ENCODE measurements at regions not wholly inside any gene's neighbourhood (a gene's known extent, or its start where the extent isn't known, plus 50 kb on each side); places are given as distances from the start of the nearest gene placed in this dataset.

DNA sequence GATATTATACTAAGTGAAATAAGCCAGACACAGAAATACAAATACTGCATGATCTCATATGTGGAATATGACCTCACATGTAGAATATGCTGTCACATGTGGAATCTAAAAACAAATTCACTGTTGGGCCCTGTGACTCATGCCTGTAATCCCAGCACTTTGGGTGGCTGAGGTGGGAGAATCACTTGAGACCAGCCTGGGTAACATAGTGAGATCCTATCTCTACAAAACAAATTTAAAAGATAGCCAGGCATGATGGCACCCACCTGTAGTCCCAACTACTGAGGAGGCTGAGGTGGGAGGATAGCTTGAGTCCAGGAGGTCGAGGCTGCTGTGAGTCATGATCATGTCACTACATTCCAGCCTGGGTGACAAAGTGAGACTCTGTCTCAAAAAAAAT is 160.3 kb downstream of the PTEN start:
- DNase-seq = no peak
- Histone ChIP-seq H2BK120ac (ENCODE audit: low read depth, low read length) (no peak overlapping the region), H2BK15ac (replicated peaks; ENCODE audit: low read depth) (no peak overlapping the region), H3K9ac (ENCODE audit: low read length) (no peak overlapping the region), H3K27ac (ENCODE audit: low read depth, low read length) (no peak overlapping the region), H3K4me1 (ENCODE audit: control insufficient read depth, low read depth, low read length) (no peaks in the 10 kb centered on the region), H2BK5ac (ENCODE audit: low read length) (no peak overlapping the region), H3K18ac (ENCODE audit: low read length) (no peak overlapping the region), H4K8ac (ENCODE audit: low read depth, low read length) (no peak overlapping the region), H3K79me2 (ENCODE audit: control insufficient read depth, insufficient read depth, low read length) (no peaks in the 10 kb centered on the region), H4K5ac (ENCODE audit: low read length) (no peak overlapping the region), H3K36me3 (ENCODE audit: control insufficient read depth, insufficient read depth, low read length) (no peaks in the 10 kb centered on the region), H3K23ac (ENCODE audit: low read length) (no peak overlapping the region), H3K4ac (ENCODE audit: low read depth, low read length) (no peak overlapping the region), H2AK5ac (ENCODE audit: low read length) (no peak overlapping the region), H3K4me3 (ENCODE audit: low read length) (no peak overlapping the region), H3K56ac (ENCODE audit: low read length) (no peak overlapping the region), H3K4me2 (ENCODE audit: low read length) (no peak overlapping the region), H3K79me1 (ENCODE audit: low read length) (no peaks in the 10 kb centered on the region), H3K27me3 (ENCODE audit: insufficient read depth, low read length, poor library complexity) (no peaks in the 10 kb centered on the region)
- WGBS (ENCODE audit: extremely low coverage, insufficient coverage, low lambda C conversion rate) = no CpG with 5 or more reads among the region's 1 CpG

GRCh38 chr10:88026031-88026430 is 162.6 kb downstream of the PTEN start:
- no peak overlapping the region for H3K4me3 ChIP-seq (ENCODE audit: low read length)
- H2BK120ac ChIP-seq (ENCODE audit: low read depth, low read length) = no peak overlapping the region
- WGBS (ENCODE audit: extremely low coverage, insufficient coverage, low lambda C conversion rate) = no CpG with 5 or more reads among the region's 3 CpGs
- H3K23ac ChIP-seq (ENCODE audit: low read length) = no peak overlapping the region
- no peak overlapping the region for H2BK5ac ChIP-seq (ENCODE audit: low read length)
- no peaks in the 10 kb centered on the region for H3K79me2 ChIP-seq (ENCODE audit: control insufficient read depth, insufficient read depth, low read length)
- H3K9ac ChIP-seq (ENCODE audit: low read length) = no peak overlapping the region
- no peak overlapping the region for H2AK5ac ChIP-seq (ENCODE audit: low read length)
- no peaks in the 10 kb centered on the region for H3K36me3 ChIP-seq (ENCODE audit: control insufficient read depth, insufficient read depth, low read length)
- H3K79me1 ChIP-seq (ENCODE audit: low read length) = no peaks in the 10 kb centered on the region
- H3K27ac ChIP-seq (ENCODE audit: low read depth, low read length) = no peak overlapping the region
- no peak overlapping the region for H4K5ac ChIP-seq (ENCODE audit: low read length)
- H3K18ac ChIP-seq (ENCODE audit: low read length) = no peak overlapping the region
- H3K4ac ChIP-seq (ENCODE audit: low read depth, low read length) = no peak overlapping the region
- H4K8ac ChIP-seq (ENCODE audit: low read depth, low read length) = no peak overlapping the region
- no peak overlapping the region for H2BK15ac ChIP-seq (replicated peaks; ENCODE audit: low read depth)
- H3K4me1 ChIP-seq (ENCODE audit: control insufficient read depth, low read depth, low read length) = no peaks in the 10 kb centered on the region
- no peaks in the 10 kb centered on the region for H3K27me3 ChIP-seq (ENCODE audit: insufficient read depth, low read length, poor library complexity)
- no peak overlapping the region for H3K4me2 ChIP-seq (ENCODE audit: low read length)
- DNase-seq = no peak
- no peak overlapping the region for H3K56ac ChIP-seq (ENCODE audit: low read length)

GRCh38 chr10:88027570-88027969 is 164.1 kb downstream of the PTEN start:
- no peak for DNase-seq
- Histone ChIP-seq H3K56ac (ENCODE audit: low read length) (no peak overlapping the region), H4K5ac (ENCODE audit: low read length) (no peak overlapping the region), H3K36me3 (ENCODE audit: control insufficient read depth, insufficient read depth, low read length) (no peaks in the 10 kb centered on the region), H4K8ac (ENCODE audit: low read depth, low read length) (no peak overlapping the region), H3K79me2 (ENCODE audit: control insufficient read depth, insufficient read depth, low read length) (no peaks in the 10 kb centered on the region), H3K4ac (ENCODE audit: low read depth, low read length) (no peak overlapping the region), H3K4me1 (ENCODE audit: control insufficient read depth, low read depth, low read length) (no peaks in the 10 kb centered on the region), H2BK120ac (ENCODE audit: low read depth, low read length) (no peak overlapping the region), H3K4me3 (ENCODE audit: low read length) (no peak overlapping the region), H3K4me2 (ENCODE audit: low read length) (no peak overlapping the region), H2BK5ac (ENCODE audit: low read length) (no peak overlapping the region), H3K18ac (ENCODE audit: low read length) (no peak overlapping the region), H3K23ac (ENCODE audit: low read length) (no peak overlapping the region), H2BK15ac (replicated peaks; ENCODE audit: low read depth) (no peak overlapping the region), H3K9ac (ENCODE audit: low read length) (no peak overlapping the region), H3K79me1 (ENCODE audit: low read length) (no peaks in the 10 kb centered on the region), H3K27me3 (ENCODE audit: insufficient read depth, low read length, poor library complexity) (no peaks in the 10 kb centered on the region), H2AK5ac (ENCODE audit: low read length) (no peak overlapping the region), H3K27ac (ENCODE audit: low read depth, low read length) (no peak overlapping the region)
- WGBS (ENCODE audit: extremely low coverage, insufficient coverage, low lambda C conversion rate) = no CpG with 5 or more reads among the region's 4 CpGs

GRCh38 chr10:88028072-88028471 is 164.6 kb downstream of the PTEN start:
- Histone ChIP-seq H3K18ac (ENCODE audit: low read length) (no peak overlapping the region), H3K27ac (ENCODE audit: low read depth, low read length) (no peak overlapping the region)

DNA sequence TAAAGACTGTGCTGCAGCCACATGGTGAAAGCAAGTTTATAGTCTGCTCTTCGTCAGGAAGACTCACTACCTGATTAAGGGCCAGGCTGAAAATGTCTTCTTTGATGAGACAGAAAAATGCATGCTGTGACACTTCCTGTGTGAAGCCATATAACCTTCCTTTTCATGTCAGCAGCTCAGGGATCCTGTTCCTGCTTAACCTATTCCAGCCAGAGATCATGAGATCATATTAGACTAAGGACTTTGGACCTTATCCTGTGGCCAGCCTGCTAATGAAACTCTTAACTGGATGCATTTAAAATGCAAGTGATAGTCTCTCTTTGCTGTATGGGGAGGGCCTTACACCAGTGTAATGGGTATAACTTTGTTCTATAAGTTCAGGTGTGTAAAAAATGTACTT is 165.2 kb downstream of the PTEN start:
- Histone ChIP-seq H3K9ac (ENCODE audit: low read length) (no peak overlapping the region), H3K79me2 (ENCODE audit: control insufficient read depth, insufficient read depth, low read length) (no peaks in the 10 kb centered on the region), H3K4me3 (ENCODE audit: low read length) (no peak overlapping the region), H3K56ac (ENCODE audit: low read length) (no peak overlapping the region), H2AK5ac (ENCODE audit: low read length) (no peak overlapping the region), H3K18ac (ENCODE audit: low read length) (no peak overlapping the region), H3K4me1 (ENCODE audit: control insufficient read depth, low read depth, low read length) (no peaks in the 10 kb centered on the region), H2BK15ac (replicated peaks; ENCODE audit: low read depth) (no peak overlapping the region), H4K8ac (ENCODE audit: low read depth, low read length) (no peak overlapping the region), H3K36me3 (ENCODE audit: control insufficient read depth, insufficient read depth, low read length) (no peaks in the 10 kb centered on the region), H2BK120ac (ENCODE audit: low read depth, low read length) (no peak overlapping the region), H3K27me3 (ENCODE audit: insufficient read depth, low read length, poor library complexity) (no peaks in the 10 kb centered on the region), H3K4ac (ENCODE audit: low read depth, low read length) (no peak overlapping the region), H3K27ac (ENCODE audit: low read depth, low read length) (no peak overlapping the region), H3K79me1 (ENCODE audit: low read length) (no peaks in the 10 kb centered on the region), H4K5ac (ENCODE audit: low read length) (no peak overlapping the region), H2BK5ac (ENCODE audit: low read length) (no peak overlapping the region), H3K4me2 (ENCODE audit: low read length) (no peak overlapping the region), H3K23ac (ENCODE audit: low read length) (no peak overlapping the region)
- DNase-seq = peak; percentile 69
- no CpG with 5 or more reads among the region's 1 CpG for WGBS (ENCODE audit: extremely low coverage, insufficient coverage, low lambda C conversion rate)

More at GRCh38 chr10:88028072-88028471, 164.6 kb downstream of the PTEN start:
- Histone ChIP-seq H3K4me3 (ENCODE audit: low read length) (no peak overlapping the region), H3K79me1 (ENCODE audit: low read length) (no peaks in the 10 kb centered on the region), H2BK5ac (ENCODE audit: low read length) (no peak overlapping the region), H2BK15ac (replicated peaks; ENCODE audit: low read depth) (no peak overlapping the region), H3K23ac (ENCODE audit: low read length) (no peak overlapping the region), H3K36me3 (ENCODE audit: control insufficient read depth, insufficient read depth, low read length) (no peaks in the 10 kb centered on the region), H3K4ac (ENCODE audit: low read depth, low read length) (no peak overlapping the region), H3K4me2 (ENCODE audit: low read length) (no peak overlapping the region), H4K8ac (ENCODE audit: low read depth, low read length) (no peak overlapping the region), H3K9ac (ENCODE audit: low read length) (no peak overlapping the region), H3K79me2 (ENCODE audit: control insufficient read depth, insufficient read depth, low read length) (no peaks in the 10 kb centered on the region), H3K27me3 (ENCODE audit: insufficient read depth, low read length, poor library complexity) (no peaks in the 10 kb centered on the region), H3K56ac (ENCODE audit: low read length) (no peak overlapping the region), H3K4me1 (ENCODE audit: control insufficient read depth, low read depth, low read length) (no peaks in the 10 kb centered on the region), H4K5ac (ENCODE audit: low read length) (no peak overlapping the region), H2AK5ac (ENCODE audit: low read length) (no peak overlapping the region), H2BK120ac (ENCODE audit: low read depth, low read length) (no peak overlapping the region)
- DNase-seq = no peak
- WGBS (ENCODE audit: extremely low coverage, insufficient coverage, low lambda C conversion rate) = no CpG with 5 or more reads among the region's 1 CpG

- Histone ChIP-seq H3K4ac (ENCODE audit: low read depth, low read length) (no peak overlapping the region), H3K27ac (ENCODE audit: low read depth, low read length) (no peak overlapping the region), H3K9ac (ENCODE audit: low read length) (no peak overlapping the region), H3K36me3 (ENCODE audit: control insufficient read depth, insufficient read depth, low read length) (no peaks in the 10 kb centered on the region), H3K56ac (ENCODE audit: low read length) (no peak overlapping the region), H2BK15ac (replicated peaks; ENCODE audit: low read depth) (no peak overlapping the region), H2BK120ac (ENCODE audit: low read depth, low read length) (no peak overlapping the region), H2BK5ac (ENCODE audit: low read length) (no peak overlapping the region), H3K79me1 (ENCODE audit: low read length) (no peaks in the 10 kb centered on the region), H3K79me2 (ENCODE audit: control insufficient read depth, insufficient read depth, low read length) (no peaks in the 10 kb centered on the region), H3K18ac (ENCODE audit: low read length) (no peak overlapping the region), H3K23ac (ENCODE audit: low read length) (no peak overlapping the region), H2AK5ac (ENCODE audit: low read length) (no peak overlapping the region), H3K4me2 (ENCODE audit: low read length) (no peak overlapping the region), H4K8ac (ENCODE audit: low read depth, low read length) (no peak overlapping the region), H4K5ac (ENCODE audit: low read length) (no peak overlapping the region), H3K4me3 (ENCODE audit: low read length) (no peak overlapping the region), H3K4me1 (ENCODE audit: control insufficient read depth, low read depth, low read length) (no peaks in the 10 kb centered on the region), H3K27me3 (ENCODE audit: insufficient read depth, low read length, poor library complexity) (no peaks in the 10 kb centered on the region)
- peak; percentile 63 for DNase-seq
- no CpG with 5 or more reads among the region's 1 CpG for WGBS (ENCODE audit: extremely low coverage, insufficient coverage, low lambda C conversion rate)
These were observed 169.1 kb downstream of the PTEN start for GRCh38 chr10:88032566-88032965.

Data from mesendoderm (in vitro differentiated cells).